HG03108 (cell line): ENCODE measurements at regions not wholly inside any gene's neighbourhood (a gene's known extent, or its start where the extent isn't known, plus 50 kb on each side); places are given as distances from the start of the nearest gene placed in this dataset.

Experiments
- ATAC-seq: cut with Tn5 transposase; IDR thresholded peaks from one replicate; pipeline ENCODE4 v1.9.1; 2021; ENCODE audit warnings: moderate library complexity; ENCODE audit not compliant: unreplicated experiment

- ATAC-seq = no peak
Measured at GRCh38 chr10:2867788-2868299, 199.5 kb upstream of the PFKP start.

GRCh38 chr10:2866569-2866968 lies 200.8 kb upstream of the PFKP start:
- ATAC-seq = no peak

- no peak for ATAC-seq
Measured at GRCh38 chr10:2861632-2862210, 205.6 kb upstream of the PFKP start.

- ATAC-seq = no peak
Measured at GRCh38 chr10:2858452-2858851, 208.9 kb upstream of the PFKP start.

- no peak for ATAC-seq
Measured at GRCh38 chr10:2856598-2856997, 210.8 kb upstream of the PFKP start.

GRCh38 chr10:2852574-2853323 lies 214.6 kb upstream of the PFKP start:
- no peak for ATAC-seq

GRCh38 chr10:2851566-2851965 lies 215.8 kb upstream of the PFKP start:
- no peak for ATAC-seq

- no peak for ATAC-seq
Measured at GRCh38 chr10:2850202-2850601, 217.1 kb upstream of the PFKP start.

- no peak for ATAC-seq
Measured at GRCh38 chr10:2844925-2845324, 222.4 kb upstream of the PFKP start.

- no peak for ATAC-seq
Measured at GRCh38 chr10:2839081-2839725, 228.1 kb upstream of the PFKP start.

- ATAC-seq = no peak
Measured at GRCh38 chr10:2837674-2838073, 229.7 kb upstream of the PFKP start.

- no peak for ATAC-seq
Measured at GRCh38 chr10:2836921-2837662, 230.3 kb upstream of the PFKP start.

GRCh38 chr10:2834214-2834613 lies 233.1 kb upstream of the PFKP start:
- no peak for ATAC-seq

- no peak for ATAC-seq
Measured at GRCh38 chr10:2831509-2831908, 235.8 kb upstream of the PFKP start.

GRCh38 chr10:2828741-2829140 lies 238.6 kb upstream of the PFKP start:
- ATAC-seq = no peak

- no peak for ATAC-seq
Measured at GRCh38 chr10:2826675-2827074, 240.7 kb upstream of the PFKP start.

- ATAC-seq = no peak
Measured at GRCh38 chr10:2825841-2826240, 241.5 kb upstream of the PFKP start.

- ATAC-seq = no peak
Measured at GRCh38 chr10:2817940-2818636, 249.3 kb upstream of the PFKP start.

GRCh38 chr10:2813693-2814092 lies 253.7 kb upstream of the PFKP start:
- no peak for ATAC-seq

- ATAC-seq = no peak
Measured at GRCh38 chr10:2813286-2813685, 254.1 kb upstream of the PFKP start.

GRCh38 chr10:2812631-2813030 lies 254.7 kb upstream of the PFKP start:
- ATAC-seq = no peak
